HUES64 (cell line): ENCODE measurements at regions not wholly inside any gene's neighbourhood (a gene's known extent, or its start where the extent isn't known, plus 50 kb on each side); places are given as distances from the start of the nearest gene placed in this dataset.

Source experiments
- H3K27ac ChIP-seq: 2 replicates; pipeline ENCODE4 v1.7.0; 2013; ENCODE audit warnings: low read depth, low read length, inconsistent platforms
- H3K27me3 ChIP-seq: 2 replicates; pipeline ENCODE4 v1.6.1; 2013; ENCODE audit warnings: mild to moderate bottlenecking, low read length; ENCODE audit not compliant: insufficient read depth
- H3K36me3 ChIP-seq: 2 replicates; pipeline ENCODE4 v1.6.1; 2013; ENCODE audit warnings: mild to moderate bottlenecking, low read length; ENCODE audit not compliant: insufficient read depth
- H3K4me1 ChIP-seq: 2 replicates; pipeline ENCODE4 v1.6.1; 2013; ENCODE audit warnings: mild to moderate bottlenecking, low read length, moderate library complexity; ENCODE audit not compliant: insufficient read depth
- H3K4me3 ChIP-seq: 2 replicates; pipeline ENCODE4 v1.5.1; 2013; ENCODE audit warnings: mild to moderate bottlenecking, low read length, moderate library complexity
- H3K9ac ChIP-seq: 2 replicates; pipeline ENCODE4 v1.6.1; 2013; ENCODE audit warnings: mild to moderate bottlenecking, low read depth, low read length
- H3K9me3 ChIP-seq: 2 replicates; pipeline ENCODE4 v1.6.1; 2013; ENCODE audit warnings: low read depth, low read length; ENCODE audit not compliant: insufficient read depth
- WGBS: fragments of 150-250, 120-280 bp; methylation state at CpG from one replicate; pipeline ENCODE4 v1.1.7; 2013; ENCODE audit warnings: missing lambda C conversion rate; 5-methylcytosine and 5-hydroxymethylcytosine counted together

GRCh38 chr6:9087470-9087869, 652.1 kb upstream of the SLC35B3 start:
- Histone ChIP-seq H3K27ac (no peak overlapping the region), H3K4me3 (no peak overlapping the region), H3K36me3 (no peaks in the 10 kb centered on the region), H3K4me1 (peaks cover 15% of the 10 kb centered on the region; the same call in 1 of the 2 replicates), H3K9me3 (no peaks in the 10 kb centered on the region), H3K27me3 (peaks cover 1% of the 10 kb centered on the region; the same call in 1 of the 2 replicates), H3K9ac (no peak overlapping the region)
- WGBS, result 92% methylated on average over 5 of the region's 5 CpGs

GRCh38 chr6:9086331-9086730, 651.0 kb upstream of the SLC35B3 start:
- Histone ChIP-seq H3K4me1 (peaks cover 15% of the 10 kb centered on the region; the same call in 1 of the 2 replicates), H3K4me3 (no peak overlapping the region), H3K36me3 (no peaks in the 10 kb centered on the region), H3K9me3 (no peaks in the 10 kb centered on the region), H3K27ac (no peak overlapping the region), H3K27me3 (no peaks in the 10 kb centered on the region), H3K9ac (no peak overlapping the region)
- WGBS, result 82% methylated on average over 3 of the region's 4 CpGs

- H3K27me3 ChIP-seq, result no peaks in the 10 kb centered on the region
- no peaks in the 10 kb centered on the region for H3K9me3 ChIP-seq
- no CpG with 5 or more reads among the region's 1 CpG for WGBS
Observed at GRCh38 chr6:9085709-9086070, 650.3 kb upstream of the SLC35B3 start.

GRCh38 chr6:9085054-9085708, 649.8 kb upstream of the SLC35B3 start:
- peaks cover 15% of the 10 kb centered on the region; the same call in 1 of the 2 replicates for H3K4me1 ChIP-seq
- WGBS, result no CpG with 5 or more reads among the region's 3 CpGs

More at GRCh38 chr6:9085709-9086070, 650.3 kb upstream of the SLC35B3 start:
- Histone ChIP-seq H3K27ac (no peak overlapping the region), H3K9ac (no peak overlapping the region), H3K4me3 (no peak overlapping the region), H3K4me1 (peaks cover 15% of the 10 kb centered on the region; the same call in 1 of the 2 replicates), H3K36me3 (no peaks in the 10 kb centered on the region)

GRCh38 chr6:9083108-9083507, 647.8 kb upstream of the SLC35B3 start:
- Histone ChIP-seq H3K9ac (no peak overlapping the region), H3K36me3 (no peaks in the 10 kb centered on the region)
- 100% methylated on average over 1 of the region's 2 CpGs for WGBS

More at GRCh38 chr6:9085054-9085708, 649.8 kb upstream of the SLC35B3 start:
- H3K27me3 ChIP-seq, result no peaks in the 10 kb centered on the region
- no peak overlapping the region for H3K4me3 ChIP-seq
- H3K9ac ChIP-seq, result no peak overlapping the region
- H3K9me3 ChIP-seq, result no peaks in the 10 kb centered on the region
- H3K27ac ChIP-seq, result no peak overlapping the region
- no peaks in the 10 kb centered on the region for H3K36me3 ChIP-seq

GRCh38 chr6:9066726-9067125, 631.4 kb upstream of the SLC35B3 start:
- Histone ChIP-seq H3K4me3 (no peak overlapping the region), H3K27me3 (no peaks in the 10 kb centered on the region), H3K27ac (no peak overlapping the region), H3K4me1 (no peaks in the 10 kb centered on the region), H3K36me3 (no peaks in the 10 kb centered on the region), H3K9ac (no peak overlapping the region), H3K9me3 (no peaks in the 10 kb centered on the region)
- 97% methylated on average over 3 of the region's 3 CpGs for WGBS

More at GRCh38 chr6:9083108-9083507, 647.8 kb upstream of the SLC35B3 start:
- H3K4me3 ChIP-seq, result no peak overlapping the region
- no peaks in the 10 kb centered on the region for H3K9me3 ChIP-seq
- no peak overlapping the region for H3K27ac ChIP-seq
- H3K4me1 ChIP-seq, result peaks cover 15% of the 10 kb centered on the region; the same call in 1 of the 2 replicates
- H3K27me3 ChIP-seq, result no peaks in the 10 kb centered on the region

GRCh38 chr6:9064156-9064555, 628.8 kb upstream of the SLC35B3 start:
- Histone ChIP-seq H3K27me3 (no peaks in the 10 kb centered on the region), H3K4me3 (no peak overlapping the region), H3K27ac (no peak overlapping the region), H3K9me3 (no peaks in the 10 kb centered on the region), H3K9ac (no peak overlapping the region), H3K36me3 (no peaks in the 10 kb centered on the region), H3K4me1 (no peaks in the 10 kb centered on the region)
- WGBS, result 60% methylated on average over 1 of the region's 1 CpG

- 91% methylated on average over 2 of the region's 2 CpGs for WGBS
- Histone ChIP-seq H3K27ac (no peak overlapping the region), H3K36me3 (no peaks in the 10 kb centered on the region), H3K4me1 (no peaks in the 10 kb centered on the region), H3K27me3 (no peaks in the 10 kb centered on the region), H3K4me3 (no peak overlapping the region), H3K9me3 (no peaks in the 10 kb centered on the region), H3K9ac (no peak overlapping the region)
Observed at GRCh38 chr6:9062596-9062995, 627.3 kb upstream of the SLC35B3 start.

- no peaks in the 10 kb centered on the region for H3K9me3 ChIP-seq
- H3K4me1 ChIP-seq, result no peaks in the 10 kb centered on the region
- WGBS, result 97% methylated on average over 2 of the region's 2 CpGs
Observed at GRCh38 chr6:9057937-9058336, 622.6 kb upstream of the SLC35B3 start.

GRCh38 chr6:9056556-9056955, 621.2 kb upstream of the SLC35B3 start:
- no peak overlapping the region for H3K4me3 ChIP-seq
- H3K9me3 ChIP-seq, result no peaks in the 10 kb centered on the region
- no peak overlapping the region for H3K27ac ChIP-seq
- H3K36me3 ChIP-seq, result no peaks in the 10 kb centered on the region
- H3K27me3 ChIP-seq, result no peaks in the 10 kb centered on the region
- no peak overlapping the region for H3K9ac ChIP-seq
- WGBS, result 88% methylated on average over 2 of the region's 2 CpGs
- no peaks in the 10 kb centered on the region for H3K4me1 ChIP-seq

More at GRCh38 chr6:9057937-9058336, 622.6 kb upstream of the SLC35B3 start:
- no peaks in the 10 kb centered on the region for H3K27me3 ChIP-seq
- no peaks in the 10 kb centered on the region for H3K36me3 ChIP-seq
- H3K9ac ChIP-seq, result no peak overlapping the region
- no peak overlapping the region for H3K4me3 ChIP-seq
- no peak overlapping the region for H3K27ac ChIP-seq

GRCh38 chr6:9044426-9044825, 609.1 kb upstream of the SLC35B3 start:
- Histone ChIP-seq H3K36me3 (no peaks in the 10 kb centered on the region), H3K4me1 (no peaks in the 10 kb centered on the region), H3K27ac (no peak overlapping the region), H3K27me3 (no peaks in the 10 kb centered on the region), H3K9me3 (peaks cover 5% of the 10 kb centered on the region; the same call in 1 of the 2 replicates), H3K4me3 (no peak overlapping the region), H3K9ac (no peak overlapping the region)
- WGBS, result 93% methylated on average over 3 of the region's 3 CpGs
